K562 (cell line): ENCODE measurements at regions not wholly inside any gene's neighbourhood (a gene's known extent, or its start where the extent isn't known, plus 50 kb on each side); places are given as distances from the start of the nearest gene placed in this dataset.
"Not testable (repeated sequence)": the region's sequence is repeated elsewhere in the genome, so short reads cannot be mapped to it uniquely, and the experiment has no call there.

ENCODE experiments used
- ATAC-seq: fragments of 200-7000 bp; cut with Tn5 transposase; 3 replicates; pipeline ENCODE4 v1.9.1; 2020; ENCODE audit warnings: moderate library complexity
- BruUV-seq: library from RNA; stranded (reverse); fragments of 400-500 nt; replicated peaks from 2 replicates; lab custom pipeline; 2021; lab: Mats Ljungman, UMichigan
- CTCF ChIA-PET: fragments of 300-600 bp; formaldehyde crosslinking; extraction: SDS; loops from one replicate; lab custom pipeline; 2021; ENCODE audit warnings: low intra/inter-chr PET ratio; lab: Yijun Ruan, JAX
- POLR2A ChIA-PET: fragments of 300-600, 350-650 bp; sonication (Branson Sonifier 250); formaldehyde crosslinking; extraction: SDS; loops from one replicate; lab custom pipeline; 2021; ENCODE audit warnings: antibody characterized with exemption, inconsistent platforms; lab: Yijun Ruan, JAX
- DNase-seq, 4 experiments: peaks; one replicate each; pipeline versions ENCODE4 v3.0.0 to v3.0.0-alpha.2; 2011 to 2018; ENCODE audit warnings: low spot score in 3 of 4, mixed read lengths in 3 of 4; ENCODE audit errors: extremely low read depth in 1 of 4
- FAIRE-seq: peaks from 2 replicates; lab custom pipeline; 2011; peaks lifted over from hg19 to GRCh38; lab: Jason Lieb, UNC
- H2AFZ ChIP-seq: 2 replicates; pipeline ENCODE4 v1.6.0; 2011; ENCODE audit warnings: low read depth, low read length, control low read depth, inconsistent platforms
- H3K27ac ChIP-seq: fragments of 200-600 bp; 3 replicates; pipeline ENCODE4 v1.8.0; 2011; ENCODE audit warnings: low read depth, mild to moderate bottlenecking, control low read depth, inconsistent platforms, low read length, moderate library complexity, mixed read lengths; ENCODE audit errors: extremely low read depth
- H3K27me3 ChIP-seq, 2 experiments: fragments of 300-600 bp in 1 of 2; 2 replicates in 1 of 2; 3 replicates in 1 of 2; pipeline versions ENCODE4 v1.6.0 to v1.8.0; 2011; ENCODE audit warnings: inconsistent platforms in 2 of 2, low read length in 2 of 2, mild to moderate bottlenecking in 1 of 2, mixed read lengths in 1 of 2, moderate library complexity in 1 of 2; ENCODE audit not compliant: control insufficient read depth in 2 of 2, insufficient read depth in 2 of 2
- H3K36me3 ChIP-seq: fragments of 300-600 bp; 3 replicates; pipeline ENCODE4 v1.8.0; 2011; ENCODE audit warnings: mild to moderate bottlenecking, low read length, inconsistent platforms; ENCODE audit not compliant: control insufficient read depth, insufficient read depth
- H3K4me1 ChIP-seq, 2 experiments: fragments of 200-600 bp in 1 of 2; replicated peaks in 1 of 2; 2 replicates in 1 of 2; 3 replicates in 1 of 2; pipeline versions ENCODE4 v1.5.1 to v1.8.0; 2011; ENCODE audit warnings: inconsistent platforms in 2 of 2, low read length in 2 of 2, mild to moderate bottlenecking in 1 of 2, mixed read lengths in 1 of 2, moderate library complexity in 1 of 2; ENCODE audit not compliant: control insufficient read depth in 2 of 2, insufficient read depth in 2 of 2
- H3K4me2 ChIP-seq: 2 replicates; pipeline ENCODE4 v1.6.1; 2011; ENCODE audit warnings: low read length, control low read depth, inconsistent platforms, mixed read lengths; ENCODE audit not compliant: insufficient read depth
- H3K4me3 ChIP-seq: fragments of 200-600 bp; sonication (generic), shearing (Covaris generic); 2 replicates; pipeline ENCODE4 v1.5.1; 2016; ENCODE audit warnings: control low read depth, inconsistent platforms
- H3K79me2 ChIP-seq: fragments of 200-600 bp; 3 replicates; pipeline ENCODE4 v1.8.0; 2011; ENCODE audit warnings: low read length, inconsistent platforms; ENCODE audit not compliant: control insufficient read depth, insufficient read depth
- H3K9ac ChIP-seq, 2 experiments: 2 replicates each; pipeline versions ENCODE4 v1.6.0 to v1.6.1; 2011; ENCODE audit warnings: low read depth in 2 of 2, low read length in 2 of 2, control low read depth in 1 of 2, inconsistent platforms in 1 of 2, mild to moderate bottlenecking in 1 of 2, mixed read lengths in 1 of 2; ENCODE audit not compliant: insufficient read depth in 1 of 2
- H3K9me1 ChIP-seq: one replicate; pipeline ENCODE4 v1.6.0; 2011; ENCODE audit warnings: inconsistent platforms, mild to moderate bottlenecking, low read length, moderate library complexity; ENCODE audit not compliant: control insufficient read depth, insufficient read depth
- H3K9me3 ChIP-seq: replicated peaks from 2 replicates; pipeline ENCODE4 v1.5.1; 2011; ENCODE audit warnings: low read depth, low read length, inconsistent platforms; ENCODE audit not compliant: control insufficient read depth, insufficient read depth
- H4K20me1 ChIP-seq: replicated peaks from 2 replicates; pipeline ENCODE4 v1.6.1; 2011; ENCODE audit warnings: low read length, inconsistent platforms, mixed read lengths; ENCODE audit not compliant: control insufficient read depth, insufficient read depth
- ESRRB ChIP-seq: fragments of 250-450 bp; sonication (Bioruptor Pico); IDR thresholded peaks from 2 replicates; pipeline ENCODE4 v1.5.0; 2020; ENCODE audit warnings: mild to moderate bottlenecking, moderate library complexity, borderline replicate concordance
- KLF16 ChIP-seq: IDR thresholded peaks from 2 replicates; pipeline ENCODE4 v1.6.1; 2016; ENCODE audit warnings: antibody characterized with exemption
- NR2F6 ChIP-seq: fragments of 450-650 bp; formaldehyde crosslinking; IDR thresholded peaks from 2 replicates; pipeline ENCODE4 v1.4.0; 2020; ENCODE audit warnings: mild to moderate bottlenecking
- POLR2AphosphoS2 ChIP-seq: IDR thresholded peaks from 2 replicates; pipeline ENCODE4 v1.6.1; 2012; ENCODE audit warnings: low read length, improper control_type of control experiment
- ZBTB7A ChIP-seq: IDR thresholded peaks from 2 replicates; pipeline ENCODE4 v1.6.1; 2011; ENCODE audit warnings: low read depth, mild to moderate bottlenecking, low read length, moderate library complexity, borderline replicate concordance; ENCODE audit not compliant: control insufficient read depth
- ZKSCAN3 ChIP-seq: fragments of 250-450 bp; sonication (Bioruptor Pico); IDR thresholded peaks from 2 replicates; pipeline ENCODE4 v1.4.0; 2020
- ZNF76 ChIP-seq: fragments of 250-450 bp; sonication (Bioruptor Pico); IDR thresholded peaks from 2 replicates; pipeline ENCODE4 v1.4.0; 2020; ENCODE audit warnings: mild to moderate bottlenecking, moderate library complexity, borderline replicate concordance
- WGBS: fragments of 100-300 bp; shearing (Covaris generic); methylation state at CpG from one replicate; pipeline ENCODE4 v1.1.6; 2016; ENCODE audit warnings: low coverage, mixed read lengths; ENCODE audit not compliant: insufficient coverage; ENCODE audit errors: missing lambda C conversion rate; 5-methylcytosine and 5-hydroxymethylcytosine counted together
- in situ Hi-C: fragments of 300-500 bp; cut with MboI; formaldehyde crosslinking; loops from 4 replicates; pipeline ENCODE4 v1.15.0; 2018; ENCODE audit warnings: inconsistent platforms, mixed read lengths
- intact Hi-C: fragments of 100-400 bp; cut with micrococcal nuclease; formaldehyde crosslinking; loops from 2 replicates; pipeline ENCODE4 v1.14.2; 2022

GRCh38 chr14:105941226-105942166 is 415.1 kb downstream of the TMEM121 start:
- BruUV-seq, result no TSS peak
- Histone ChIP-seq H3K36me3 (no peaks in the 10 kb centered on the region), H3K4me3 (no peak overlapping the region), H3K9me1 (no peaks in the 10 kb centered on the region), H3K79me2 (no peaks in the 10 kb centered on the region), H4K20me1 (no peaks in the 10 kb centered on the region), H3K9me3 (no peaks in the 10 kb centered on the region), H3K27ac (no peak overlapping the region), H3K27me3 (no peaks in the 10 kb centered on the region), H3K9ac (no peak overlapping the region), H3K4me2 (no peak overlapping the region), H2AFZ (no peak overlapping the region), H3K4me1 (peaks cover 0 to 3% of the 10 kb centered on the region in 2 experiments; a peak in 2 of 5 replicates)
- CTCF ChIA-PET, result no interaction called here
- in situ Hi-C loops, result no loop called here
- POLR2A ChIA-PET, result no interaction called here
- no peak for ATAC-seq
- 2% methylated on average over 16 of the region's 24 CpGs for WGBS
- no peak for FAIRE-seq
- no peak for DNase-seq
- TF ChIP-seq ZKSCAN3 (CRISPR knock-in tag), result no peak
- no peak for TF ChIP-seq NR2F6 (CRISPR knock-in tag)
- no peak for TF ChIP-seq ZNF76 (CRISPR knock-in tag)
- TF ChIP-seq POLR2AphosphoS2, result no peak
- TF ChIP-seq ZBTB7A, result no peak
- TF ChIP-seq KLF16, result no peak
- TF ChIP-seq ESRRB (CRISPR knock-in tag), result no peak
- intact Hi-C loops, result loop anchor here (10.0 kb wide), 2 partner anchors 267 to 387 kb away; no protein-coding TSS in a partner anchor

DNA sequence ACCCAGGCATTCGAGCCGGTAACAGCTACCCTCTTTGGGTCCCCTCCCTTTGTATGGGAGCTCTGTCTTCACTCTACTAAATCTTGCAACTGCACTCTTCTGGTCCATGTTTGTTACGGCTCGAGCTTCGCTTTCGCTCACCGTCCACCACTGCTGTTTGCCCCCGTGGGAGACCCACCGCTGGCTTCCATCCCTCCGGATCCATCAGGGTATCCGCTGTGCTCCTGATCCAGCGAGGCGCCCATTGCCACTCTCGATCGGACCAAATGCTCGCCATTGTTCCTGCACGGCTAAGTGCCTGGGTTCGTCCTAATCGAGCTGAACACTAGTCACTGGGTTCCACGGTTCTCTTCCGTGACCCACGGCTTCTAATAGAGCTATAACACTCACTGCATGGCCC is 416.3 kb downstream of the TMEM121 start:
- H3K4me1 ChIP-seq, H3K27ac ChIP-seq, H3K9ac ChIP-seq, ATAC-seq, in situ Hi-C loops, H3K36me3 ChIP-seq, H4K20me1 ChIP-seq, H3K4me3 ChIP-seq, DNase-seq, FAIRE-seq, H3K79me2 ChIP-seq, H3K4me2 ChIP-seq, POLR2A ChIA-PET, H3K9me1 ChIP-seq, BruUV-seq, H3K27me3 ChIP-seq, CTCF ChIA-PET, H2AFZ ChIP-seq, H3K9me3 ChIP-seq: not testable (repeated sequence)
- WGBS, result 0% methylated on average over 17 of the region's 22 CpGs
- intact Hi-C loops, result loop anchor here (10.0 kb wide), 2 partner anchors 268 to 388 kb away; no protein-coding TSS in a partner anchor
